K562 (cell line): ENCODE measurements at regions not wholly inside any gene's neighbourhood (a gene's known extent, or its start where the extent isn't known, plus 50 kb on each side); places are given as distances from the start of the nearest gene placed in this dataset.

Experiments
- CHD7 ChIP-seq: fragments of 200-600 bp; sonication (generic); IDR thresholded peaks from one replicate; pipeline ENCODE4 v1.6.1; 2012; ENCODE audit warnings: mild to moderate bottlenecking, low read depth, low read length, inconsistent platforms
- CTCF ChIP-seq, 3 experiments: IDR thresholded peaks in 2 of 3; conservative IDR thresholded peaks in 1 of 3; 2 replicates each; pipeline ENCODE4 v1.5.1; 2011 to 2012; ENCODE audit warnings: low read length in 3 of 3, mild to moderate bottlenecking in 3 of 3, control low read depth in 2 of 3, improper control_type of control experiment in 1 of 3, inconsistent platforms in 1 of 3, low read depth in 1 of 3, mixed read lengths in 1 of 3, moderate library complexity in 1 of 3; ENCODE audit not compliant: insufficient read depth in 2 of 3
- EZH2 ChIP-seq: IDR thresholded peaks from 2 replicates; pipeline ENCODE4 v1.6.1; 2012; ENCODE audit warnings: low read depth, mild to moderate bottlenecking, inconsistent platforms, low read length, borderline replicate concordance
- MECOM ChIP-seq: fragments of 250-450 bp; sonication (Bioruptor Pico); IDR thresholded peaks from 2 replicates; pipeline ENCODE4 v1.8.0; 2022; ENCODE audit warnings: inconsistent platforms
- PBX2 ChIP-seq, 2 experiments: IDR thresholded peaks in 1 of 2; conservative IDR thresholded peaks in 1 of 2; 2 replicates each; pipeline ENCODE4 v1.6.1; 2016; ENCODE audit warnings: low read depth in 2 of 2, mild to moderate bottlenecking in 1 of 2, missing compliant biosample characterization in 1 of 2, missing genetic modification characterization in 1 of 2, moderate library complexity in 1 of 2
- POLR2A ChIP-seq: fragments of 450-650 bp; conservative IDR thresholded peaks from 2 replicates; pipeline ENCODE4 v1.6.1; 2016
- RBM14 ChIP-seq: fragments of 200-400 bp; formaldehyde crosslinking; IDR thresholded peaks from 2 replicates; pipeline ENCODE4 v1.6.1; 2018; ENCODE audit warnings: low read depth, mild to moderate bottlenecking, low read length, moderate library complexity, borderline replicate concordance; ENCODE audit not compliant: insufficient read depth
- RNF2 ChIP-seq: sonication (generic); IDR thresholded peaks from 2 replicates; pipeline ENCODE4 v1.6.1; 2016
- XRCC5 ChIP-seq: fragments of 200-400 bp; formaldehyde crosslinking; IDR thresholded peaks from 2 replicates; pipeline ENCODE4 v1.6.1; 2017; ENCODE audit warnings: low read depth, mild to moderate bottlenecking, low read length
- ZBTB1 ChIP-seq: sonication (generic); formaldehyde crosslinking; IDR thresholded peaks from 2 replicates; pipeline ENCODE4 v1.8.1; 2023; ENCODE audit warnings: missing genetic modification reagents, low read depth, mild to moderate bottlenecking, borderline replicate concordance
- ZBTB9 ChIP-seq: fragments of 450-650 bp; formaldehyde crosslinking; IDR thresholded peaks from 2 replicates; pipeline ENCODE4 v1.4.0; 2020; ENCODE audit warnings: mild to moderate bottlenecking, moderate library complexity
- ZNF280A ChIP-seq: fragments of 450-650 bp; IDR thresholded peaks from 2 replicates; pipeline ENCODE4 v1.6.1; 2018; ENCODE audit warnings: mild to moderate bottlenecking, low read depth; ENCODE audit not compliant: partially characterized antibody

- TF ChIP-seq PBX2 (CRISPR knock-in tag; IDR thresholded peaks at IDR 0.05; ENCODE audit: low read depth) (no peak), PBX2 (tag; conservative IDR thresholded peaks at IDR 0.05; ENCODE audit: low read depth) (no peak), RBM14 (no peak), EZH2 (no peak), ZNF280A (no peak), ZBTB1 (CRISPR knock-in tag) (no peak), CTCF (IDR thresholded peaks at IDR 0.05 in 2 of 3, conservative IDR thresholded peaks at IDR 0.05 in 1 of 3; ENCODE audit: insufficient read depth in 2 of 3, low read depth in 1 of 3, low read length in 3 of 3) (no peak), CHD7 (no peak), MECOM (no peak), POLR2A (no peak), XRCC5 (no peak), RNF2 (no peak), ZBTB9 (no peak)
These were observed 628.8 kb upstream of the SLC35B3 start for GRCh38 chr6:9064156-9064555.
